ENCODE measurements at regions not wholly inside any gene's neighbourhood (a gene's known extent, or its start where the extent isn't known, plus 50 kb on each side); places are given as distances from the start of the nearest gene placed in this dataset.

DNA sequence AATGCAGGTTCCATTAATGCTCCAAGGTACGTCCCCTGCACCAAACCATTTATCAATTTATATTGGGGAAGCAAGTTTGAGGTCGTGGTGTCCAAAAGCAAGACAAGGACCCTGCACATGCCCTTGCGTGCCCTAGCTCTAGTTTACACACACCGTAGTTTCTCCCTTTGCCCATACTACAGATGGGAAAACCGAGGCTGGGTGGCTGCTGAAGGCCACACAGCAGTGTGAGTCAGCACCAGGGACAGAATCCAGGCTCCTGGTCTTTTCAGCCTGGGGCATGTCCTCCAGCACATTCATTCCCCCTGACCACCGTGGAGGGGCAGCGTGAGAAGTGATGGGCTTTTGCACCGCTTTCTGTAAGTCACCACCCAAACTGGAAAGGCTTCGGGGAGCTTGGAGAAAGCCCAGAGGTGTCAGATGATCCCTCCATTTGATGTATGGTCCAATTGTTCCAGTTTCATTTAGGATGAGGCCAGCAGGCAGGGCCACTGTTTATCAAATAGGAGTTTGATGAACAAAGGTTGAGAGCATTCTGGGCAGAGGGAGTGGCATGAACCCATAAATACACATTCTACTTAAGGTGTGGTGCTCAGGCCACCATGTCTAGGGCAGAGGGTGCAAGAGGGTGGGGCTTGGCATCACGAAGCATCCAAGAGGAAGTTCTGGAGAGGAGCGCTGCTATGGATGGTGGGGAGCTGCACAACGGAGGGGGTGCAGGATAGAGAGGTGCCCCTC lies 274.1 kb downstream of the HAUS1 start:
- no peak for TF ChIP-seq FOS (IDR thresholded peaks at IDR 0.05; ENCODE audit: borderline replicate concordance, insufficient read depth, low read length)
- no peak for TF ChIP-seq CTCF (IDR thresholded peaks at IDR 0.05; ENCODE audit: extremely low read depth in 1 of 2, insufficient read depth in 1 of 2, low read depth in 1 of 2, low read length in 2 of 2)
- TF ChIP-seq POLR2A (IDR thresholded peaks at IDR 0.05; ENCODE audit: low read depth, low read length) = no peak
- TF ChIP-seq POLR2AphosphoS5 (IDR thresholded peaks at IDR 0.05; ENCODE audit: insufficient read depth, low read depth, low read length) = no peak
- TF ChIP-seq GATA2 (IDR thresholded peaks at IDR 0.05; ENCODE audit: insufficient read depth, insufficient read length, low read depth, low read length) = no peak
- TF ChIP-seq, protein P1, sequence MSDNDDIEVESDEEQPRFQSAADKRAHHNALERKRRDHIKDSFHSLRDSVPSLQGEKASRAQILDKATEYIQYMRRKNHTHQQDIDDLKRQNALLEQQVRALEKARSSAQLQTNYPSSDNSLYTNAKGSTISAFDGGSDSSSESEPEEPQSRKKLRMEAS (IDR thresholded peaks at IDR 0.05; ENCODE audit: insufficient read depth, insufficient read length) = no peak
- TF ChIP-seq EZH2 (IDR thresholded peaks at IDR 0.05; ENCODE audit: borderline replicate concordance, low read depth, low read length, severe bottlenecking) = no peak
- TF ChIP-seq JUN (IDR thresholded peaks at IDR 0.05; ENCODE audit: borderline replicate concordance, insufficient read depth, insufficient read length, low read depth) = no peak
